K562 (cell line): ENCODE measurements at regions not wholly inside any gene's neighbourhood (a gene's known extent, or its start where the extent isn't known, plus 50 kb on each side); places are given as distances from the start of the nearest gene placed in this dataset.

ENCODE experiments used
- ATAC-seq: fragments of 200-7000 bp; cut with Tn5 transposase; 3 replicates; pipeline ENCODE4 v1.9.1; 2020; ENCODE audit warnings: moderate library complexity
- BruUV-seq: library from RNA; stranded (reverse); fragments of 400-500 nt; replicated peaks from 2 replicates; lab custom pipeline; 2021; lab: Mats Ljungman, UMichigan
- CTCF ChIA-PET: fragments of 300-600 bp; formaldehyde crosslinking; extraction: SDS; loops from one replicate; lab custom pipeline; 2021; ENCODE audit warnings: low intra/inter-chr PET ratio; lab: Yijun Ruan, JAX
- POLR2A ChIA-PET: fragments of 300-600, 350-650 bp; sonication (Branson Sonifier 250); formaldehyde crosslinking; extraction: SDS; loops from one replicate; lab custom pipeline; 2021; ENCODE audit warnings: antibody characterized with exemption, inconsistent platforms; lab: Yijun Ruan, JAX
- DNase-seq, 4 experiments: peaks; one replicate each; pipeline versions ENCODE4 v3.0.0 to v3.0.0-alpha.2; 2011 to 2018; ENCODE audit warnings: low spot score in 3 of 4, mixed read lengths in 3 of 4; ENCODE audit errors: extremely low read depth in 1 of 4
- FAIRE-seq: peaks from 2 replicates; lab custom pipeline; 2011; peaks lifted over from hg19 to GRCh38; lab: Jason Lieb, UNC
- H2AFZ ChIP-seq: 2 replicates; pipeline ENCODE4 v1.6.0; 2011; ENCODE audit warnings: low read depth, low read length, control low read depth, inconsistent platforms
- H3K27ac ChIP-seq: fragments of 200-600 bp; 3 replicates; pipeline ENCODE4 v1.8.0; 2011; ENCODE audit warnings: low read depth, mild to moderate bottlenecking, control low read depth, inconsistent platforms, low read length, moderate library complexity, mixed read lengths; ENCODE audit errors: extremely low read depth
- H3K27me3 ChIP-seq, 2 experiments: fragments of 300-600 bp in 1 of 2; 2 replicates in 1 of 2; 3 replicates in 1 of 2; pipeline versions ENCODE4 v1.6.0 to v1.8.0; 2011; ENCODE audit warnings: inconsistent platforms in 2 of 2, low read length in 2 of 2, mild to moderate bottlenecking in 1 of 2, mixed read lengths in 1 of 2, moderate library complexity in 1 of 2; ENCODE audit not compliant: control insufficient read depth in 2 of 2, insufficient read depth in 2 of 2
- H3K36me3 ChIP-seq: fragments of 300-600 bp; 3 replicates; pipeline ENCODE4 v1.8.0; 2011; ENCODE audit warnings: mild to moderate bottlenecking, low read length, inconsistent platforms; ENCODE audit not compliant: control insufficient read depth, insufficient read depth
- H3K4me1 ChIP-seq, 2 experiments: fragments of 200-600 bp in 1 of 2; replicated peaks in 1 of 2; 2 replicates in 1 of 2; 3 replicates in 1 of 2; pipeline versions ENCODE4 v1.5.1 to v1.8.0; 2011; ENCODE audit warnings: inconsistent platforms in 2 of 2, low read length in 2 of 2, mild to moderate bottlenecking in 1 of 2, mixed read lengths in 1 of 2, moderate library complexity in 1 of 2; ENCODE audit not compliant: control insufficient read depth in 2 of 2, insufficient read depth in 2 of 2
- H3K4me2 ChIP-seq: 2 replicates; pipeline ENCODE4 v1.6.1; 2011; ENCODE audit warnings: low read length, control low read depth, inconsistent platforms, mixed read lengths; ENCODE audit not compliant: insufficient read depth
- H3K4me3 ChIP-seq: fragments of 200-600 bp; sonication (generic), shearing (Covaris generic); 2 replicates; pipeline ENCODE4 v1.5.1; 2016; ENCODE audit warnings: control low read depth, inconsistent platforms
- H3K79me2 ChIP-seq: fragments of 200-600 bp; 3 replicates; pipeline ENCODE4 v1.8.0; 2011; ENCODE audit warnings: low read length, inconsistent platforms; ENCODE audit not compliant: control insufficient read depth, insufficient read depth
- H3K9ac ChIP-seq, 2 experiments: 2 replicates each; pipeline versions ENCODE4 v1.6.0 to v1.6.1; 2011; ENCODE audit warnings: low read depth in 2 of 2, low read length in 2 of 2, control low read depth in 1 of 2, inconsistent platforms in 1 of 2, mild to moderate bottlenecking in 1 of 2, mixed read lengths in 1 of 2; ENCODE audit not compliant: insufficient read depth in 1 of 2
- H3K9me1 ChIP-seq: one replicate; pipeline ENCODE4 v1.6.0; 2011; ENCODE audit warnings: inconsistent platforms, mild to moderate bottlenecking, low read length, moderate library complexity; ENCODE audit not compliant: control insufficient read depth, insufficient read depth
- H3K9me3 ChIP-seq: replicated peaks from 2 replicates; pipeline ENCODE4 v1.5.1; 2011; ENCODE audit warnings: low read depth, low read length, inconsistent platforms; ENCODE audit not compliant: control insufficient read depth, insufficient read depth
- H4K20me1 ChIP-seq: replicated peaks from 2 replicates; pipeline ENCODE4 v1.6.1; 2011; ENCODE audit warnings: low read length, inconsistent platforms, mixed read lengths; ENCODE audit not compliant: control insufficient read depth, insufficient read depth
- CBX5 ChIP-seq: IDR thresholded peaks from 2 replicates; pipeline ENCODE4 v1.6.1; 2014; ENCODE audit warnings: low read depth, borderline replicate concordance
- NFRKB ChIP-seq: fragments of 450-650 bp; IDR thresholded peaks from 2 replicates; pipeline ENCODE4 v1.6.1; 2016; ENCODE audit warnings: low read depth
- RFX7 ChIP-seq: fragments of 250-450 bp; sonication (Bioruptor Pico); IDR thresholded peaks from 2 replicates; pipeline ENCODE4 v1.5.1; 2021; ENCODE audit warnings: mild to moderate bottlenecking
- USF2 ChIP-seq: sonication (generic); formaldehyde crosslinking; IDR thresholded peaks from 2 replicates; pipeline ENCODE4 v1.5.0; 2020; ENCODE audit warnings: missing genetic modification reagents
- ZNF124 ChIP-seq: sonication (generic); formaldehyde crosslinking; IDR thresholded peaks from 2 replicates; pipeline ENCODE4 v1.8.1; 2022; ENCODE audit warnings: missing genetic modification reagents
- ZNF140 ChIP-seq: fragments of 250-450 bp; sonication (Bioruptor Pico); IDR thresholded peaks from 2 replicates; pipeline ENCODE4 v1.8.0; 2021; ENCODE audit warnings: moderate library complexity, mild to moderate bottlenecking, inconsistent platforms
- ZNF717 ChIP-seq: fragments of 250-450 bp; sonication (Bioruptor Pico); IDR thresholded peaks from 2 replicates; pipeline ENCODE4 v1.5.0; 2021
- WGBS: fragments of 100-300 bp; shearing (Covaris generic); methylation state at CpG from one replicate; pipeline ENCODE4 v1.1.6; 2016; ENCODE audit warnings: low coverage, mixed read lengths; ENCODE audit not compliant: insufficient coverage; ENCODE audit errors: missing lambda C conversion rate; 5-methylcytosine and 5-hydroxymethylcytosine counted together
- in situ Hi-C: fragments of 300-500 bp; cut with MboI; formaldehyde crosslinking; loops from 4 replicates; pipeline ENCODE4 v1.15.0; 2018; ENCODE audit warnings: inconsistent platforms, mixed read lengths
- intact Hi-C: fragments of 100-400 bp; cut with micrococcal nuclease; formaldehyde crosslinking; loops from 2 replicates; pipeline ENCODE4 v1.14.2; 2022

DNA sequence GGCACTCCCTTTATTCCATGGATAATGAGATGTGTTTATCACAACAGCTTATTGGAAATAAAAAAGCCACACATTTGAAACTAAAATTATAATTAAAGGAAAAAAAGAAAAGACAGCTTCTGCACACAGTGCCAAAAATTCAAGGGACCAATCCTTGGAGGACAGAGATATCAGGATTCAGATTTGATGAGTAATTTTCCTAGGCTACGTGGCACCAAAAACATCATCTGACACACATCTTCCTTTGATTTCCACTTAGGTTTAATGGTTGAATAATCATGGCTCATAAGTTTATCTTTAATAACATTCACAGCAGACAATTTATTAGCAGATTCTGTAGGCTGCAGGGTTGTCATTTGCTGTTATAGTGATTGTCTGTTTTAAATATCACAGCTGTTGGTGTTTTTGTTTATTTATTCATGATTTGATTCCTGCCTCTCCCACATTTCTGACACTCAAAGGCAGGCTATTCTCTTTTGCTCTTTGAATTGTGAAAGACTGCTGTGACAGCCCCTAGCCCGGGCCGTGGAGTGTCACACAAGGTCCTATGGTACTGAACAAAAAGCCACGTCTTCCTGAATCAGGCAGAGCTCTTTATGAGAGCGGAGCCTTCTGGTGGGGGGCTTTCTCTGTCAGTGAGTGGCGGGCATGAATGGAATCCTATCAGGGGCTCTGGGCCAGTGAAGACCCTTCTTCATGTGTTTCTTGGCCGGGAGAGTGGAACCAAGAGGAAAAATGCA is 708.5 kb downstream of the SQOR start:
- CTCF ChIA-PET, result no interaction called here
- TF ChIP-seq USF2 (CRISPR knock-in tag) (no peak), ZNF124 (CRISPR knock-in tag) (no peak), NFRKB (no peak), ZNF140 (no peak), ZNF717 (CRISPR knock-in tag) (no peak), CBX5 (no peak), RFX7 (no peak)
- TF ChIP-seq, all 486 proteins: peak for 0
- POLR2A ChIA-PET, result no interaction called here
- no peaks in the 10 kb centered on the region for H3K36me3 ChIP-seq
- H3K4me2 ChIP-seq, result no peak overlapping the region
- H3K79me2 ChIP-seq, result no peaks in the 10 kb centered on the region
- intact Hi-C loops (no loop called here), in situ Hi-C loops (no loop called here)
- no peak for ATAC-seq
- H2AFZ ChIP-seq, result no peak overlapping the region
- DNase-seq, result no peak
- WGBS, result 1% methylated on average over 7 of the region's 7 CpGs
- H3K4me1 ChIP-seq, result no peaks in the 10 kb centered on the region
- no peak overlapping the region for H3K4me3 ChIP-seq
- FAIRE-seq, result no peak
- no peaks in the 10 kb centered on the region for H4K20me1 ChIP-seq
- H3K9me3 ChIP-seq, result no peaks in the 10 kb centered on the region
- no peak overlapping the region for H3K9ac ChIP-seq
- H3K27ac ChIP-seq, result no peak overlapping the region
- BruUV-seq, result no TSS peak
- no peaks in the 10 kb centered on the region for H3K27me3 ChIP-seq
- H3K9me1 ChIP-seq, result no peaks in the 10 kb centered on the region
